Sigmoid colon (tissue), 6 donors: ENCODE measurements at regions not wholly inside any gene's neighbourhood (a gene's known extent, or its start where the extent isn't known, plus 50 kb on each side); places are given as distances from the start of the nearest gene placed in this dataset.

ENCODE experiments used
- DNase-seq: peaks from one replicate; pipeline ENCODE4 v3.0.0-alpha.2; 2019
- H3K27ac ChIP-seq, 4 donors: fragments of 200-600 bp; sonication (generic); one replicate each; pipeline ENCODE4 v1.5.1; 2016 to 2019; ENCODE audit warnings: mild to moderate bottlenecking in 1 of 4
- H3K27me3 ChIP-seq, 3 donors: fragments of 200-600 bp; sonication (generic); one replicate each; pipeline ENCODE4 v1.5.1; 2019; ENCODE audit warnings: mild to moderate bottlenecking in 1 of 3
- H3K36me3 ChIP-seq, 4 donors: fragments of 200-600 bp; sonication (generic); one replicate each; pipeline ENCODE4 v1.5.1; 2016 to 2019
- H3K4me1 ChIP-seq, 4 donors: fragments of 200-600 bp; sonication (generic); one replicate each; pipeline ENCODE4 v1.5.1; 2017 to 2019
- H3K4me3 ChIP-seq, 4 donors: fragments of 200-600 bp; sonication (generic); one replicate each; pipeline ENCODE4 v1.5.1; 2017 to 2019; ENCODE audit warnings: mild to moderate bottlenecking in 2 of 4, moderate library complexity in 1 of 4
- H3K9me3 ChIP-seq, 4 donors: fragments of 200-600 bp in 3 of 4; sonication (generic) in 3 of 4; one replicate each; pipeline versions ENCODE4 v1.5.1 to v1.6.1; 2013 to 2019
- EP300 ChIP-seq, 4 donors: sonication (generic); formaldehyde crosslinking; IDR thresholded peaks; one replicate each; pipeline ENCODE4 v1.6.1; 2017; ENCODE audit warnings: antibody characterized with exemption in 4 of 4
- POLR2A ChIP-seq, 2 donors: fragments of 450-650 bp; IDR thresholded peaks; one replicate each; pipeline ENCODE4 v1.6.1; 2016; ENCODE audit warnings: antibody characterized with exemption in 2 of 2, mild to moderate bottlenecking in 2 of 2, moderate library complexity in 2 of 2
- POLR2AphosphoS5 ChIP-seq, 4 donors: sonication (generic); formaldehyde crosslinking; IDR thresholded peaks; one replicate each; pipeline ENCODE4 v1.6.1; 2017; ENCODE audit warnings: antibody characterized with exemption in 4 of 4
- WGBS, 2 donors: extraction: QIAGEN DNeasy Blood & Tissue Kit; methylation state at CpG; one replicate each; pipeline ENCODE4 v1.1.7; 2013; 5-methylcytosine and 5-hydroxymethylcytosine counted together
- intact Hi-C: fragments of 100-400 bp; cut with DNase I; formaldehyde crosslinking; loops from one replicate; pipeline ENCODE4 v1.15.1; 2023
- TF ChIP-seq, protein P1 (sequence below), 4 experiments: fragments of 450-650 bp in 3 of 4; fragments of 200-600 bp in 1 of 4; IDR thresholded peaks; one replicate each; pipeline ENCODE4 v1.5.1; 2016 to 2019; ENCODE audit warnings: antibody characterized with exemption in 4 of 4, mild to moderate bottlenecking in 3 of 4, moderate library complexity in 2 of 4
- donor health status: healthy with polysubstance abuse.
- donor health status: healthy.

DNA sequence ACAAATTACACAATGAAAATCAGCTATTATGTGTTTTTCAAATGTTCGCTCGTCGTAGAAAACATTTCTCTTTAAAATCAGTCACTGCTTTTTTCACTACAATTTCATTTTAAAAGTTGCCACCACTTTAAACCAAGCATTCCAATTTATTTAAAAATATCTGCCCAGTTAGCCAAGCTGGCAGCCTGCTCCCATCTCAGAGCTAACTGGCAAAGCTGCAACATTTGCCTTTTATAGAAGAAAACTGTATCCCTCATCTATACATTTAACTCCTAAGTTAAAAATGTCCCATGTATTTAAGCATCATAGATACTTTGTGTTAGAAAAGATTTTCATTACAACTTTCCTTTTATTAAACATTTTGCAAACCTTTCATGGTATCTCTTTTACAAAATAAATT is 294.9 kb upstream of the ADAMTS16 start:
- H3K9me3 ChIP-seq = no peaks in the 10 kb centered on the region
- H3K4me1 ChIP-seq = no peaks in the 10 kb centered on the region
- no peak for DNase-seq
- H3K4me3 ChIP-seq = no peak overlapping the region
- no peaks in the 10 kb centered on the region for H3K27me3 ChIP-seq
- no peak for TF ChIP-seq POLR2A (IDR thresholded peaks at IDR 0.05)
- TF ChIP-seq, protein P1, sequence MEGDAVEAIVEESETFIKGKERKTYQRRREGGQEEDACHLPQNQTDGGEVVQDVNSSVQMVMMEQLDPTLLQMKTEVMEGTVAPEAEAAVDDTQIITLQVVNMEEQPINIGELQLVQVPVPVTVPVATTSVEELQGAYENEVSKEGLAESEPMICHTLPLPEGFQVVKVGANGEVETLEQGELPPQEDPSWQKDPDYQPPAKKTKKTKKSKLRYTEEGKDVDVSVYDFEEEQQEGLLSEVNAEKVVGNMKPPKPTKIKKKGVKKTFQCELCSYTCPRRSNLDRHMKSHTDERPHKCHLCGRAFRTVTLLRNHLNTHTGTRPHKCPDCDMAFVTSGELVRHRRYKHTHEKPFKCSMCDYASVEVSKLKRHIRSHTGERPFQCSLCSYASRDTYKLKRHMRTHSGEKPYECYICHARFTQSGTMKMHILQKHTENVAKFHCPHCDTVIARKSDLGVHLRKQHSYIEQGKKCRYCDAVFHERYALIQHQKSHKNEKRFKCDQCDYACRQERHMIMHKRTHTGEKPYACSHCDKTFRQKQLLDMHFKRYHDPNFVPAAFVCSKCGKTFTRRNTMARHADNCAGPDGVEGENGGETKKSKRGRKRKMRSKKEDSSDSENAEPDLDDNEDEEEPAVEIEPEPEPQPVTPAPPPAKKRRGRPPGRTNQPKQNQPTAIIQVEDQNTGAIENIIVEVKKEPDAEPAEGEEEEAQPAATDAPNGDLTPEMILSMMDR (IDR thresholded peaks at IDR 0.05) = no peak
- H3K36me3 ChIP-seq = no peaks in the 10 kb centered on the region
- intact Hi-C loops = no loop called here
- H3K27ac ChIP-seq = no peak overlapping the region
- WGBS, 2 donors = 88 to 92% methylated on average over 3 of the region's 3 CpGs

DNA sequence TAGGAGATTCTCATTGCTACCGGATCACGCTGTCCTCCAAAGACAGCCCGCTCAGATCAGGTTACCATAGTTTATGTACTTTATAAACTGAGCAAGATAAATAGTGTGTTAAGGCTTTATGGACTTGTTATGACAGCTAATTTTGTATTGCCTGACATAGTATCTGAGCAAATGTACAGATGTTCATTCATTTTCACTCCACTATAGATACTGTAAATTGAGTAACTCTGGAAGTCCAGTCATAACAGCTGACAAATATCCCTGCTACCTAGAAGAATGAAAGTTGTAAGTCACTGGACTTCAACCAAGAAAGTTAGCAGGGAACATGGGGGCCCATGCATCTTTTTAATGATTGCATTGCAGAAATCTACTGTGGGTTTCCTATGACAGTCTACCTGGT is 292.4 kb upstream of the ADAMTS16 start:
- TF ChIP-seq EP300 (IDR thresholded peaks at IDR 0.05) = no peak
- TF ChIP-seq POLR2AphosphoS5 (IDR thresholded peaks at IDR 0.05) = no peak
- TF ChIP-seq, protein P1 (IDR thresholded peaks at IDR 0.05) = no peak
- TF ChIP-seq POLR2A (IDR thresholded peaks at IDR 0.05) = no peak
- 80 to 91% methylated on average over 3 of the region's 3 CpGs for WGBS, 2 donors
- no peak overlapping the region for H3K27ac ChIP-seq
- H3K27me3 ChIP-seq = no peaks in the 10 kb centered on the region
- H3K4me3 ChIP-seq = no peak overlapping the region
- no peaks in the 10 kb centered on the region for H3K9me3 ChIP-seq
- no peak for DNase-seq
- no peaks in the 10 kb centered on the region for H3K4me1 ChIP-seq
- intact Hi-C loops = no loop called here
- H3K36me3 ChIP-seq = no peaks in the 10 kb centered on the region

DNA sequence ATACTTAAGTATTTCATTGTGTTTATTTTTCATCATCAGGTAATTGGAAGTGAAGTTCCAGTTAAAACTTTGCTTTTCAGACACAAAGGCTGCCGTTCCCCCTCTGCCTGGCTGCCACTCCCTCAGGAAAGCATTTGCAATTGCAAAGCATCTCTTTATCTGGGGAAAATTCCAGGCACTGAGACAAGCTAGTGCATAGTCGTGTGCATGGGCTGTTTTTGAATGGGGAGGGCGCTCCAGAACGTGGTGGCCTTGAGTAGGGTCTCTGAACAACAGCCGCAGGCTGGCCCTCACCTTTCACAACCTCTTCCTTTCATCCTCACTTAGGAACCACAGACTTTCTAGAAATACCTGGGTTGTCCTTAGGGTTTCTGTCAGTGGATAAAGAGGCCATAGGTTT is 285.1 kb upstream of the ADAMTS16 start:
- WGBS, 2 donors = 40 to 49% methylated on average over 5 of the region's 5 CpGs

DNA sequence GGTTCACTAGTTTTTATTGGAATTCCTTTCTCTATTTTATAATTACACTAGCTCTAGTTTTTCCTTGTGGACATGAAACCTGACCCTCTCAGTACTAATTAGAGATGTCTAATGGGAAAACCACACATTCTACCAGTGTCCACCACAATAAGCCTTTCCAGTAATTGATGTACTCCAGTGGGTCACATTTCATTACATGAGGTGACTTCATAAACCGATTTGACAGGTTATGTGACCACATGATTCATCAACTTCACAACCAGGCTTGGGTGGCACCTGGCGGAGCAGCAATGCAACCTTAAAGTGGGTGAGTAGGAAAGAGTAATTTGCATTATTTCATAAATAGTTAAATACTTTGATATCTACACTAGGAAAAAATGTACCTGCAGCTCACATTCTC is 284.2 kb upstream of the ADAMTS16 start:
- intact Hi-C loops = no loop called here
- no peak for DNase-seq
- Histone ChIP-seq H3K27me3 (no peaks in the 10 kb centered on the region), H3K4me3 (no peak overlapping the region), H3K27ac (no peak overlapping the region), H3K4me1 (peaks cover 0 to 9% (median 0%) of the 10 kb centered on the region in 4 donors), H3K36me3 (no peaks in the 10 kb centered on the region), H3K9me3 (no peaks in the 10 kb centered on the region)
- TF ChIP-seq POLR2AphosphoS5 (IDR thresholded peaks at IDR 0.05) (no peak), EP300 (IDR thresholded peaks at IDR 0.05) (no peak), POLR2A (IDR thresholded peaks at IDR 0.05) (no peak)
- TF ChIP-seq, protein P1 (IDR thresholded peaks at IDR 0.05) = no peak
- 84 to 88% methylated on average over 2 of the region's 2 CpGs for WGBS, 2 donors

More for the DNA sequence above, 285.1 kb upstream of the ADAMTS16 start:
- no peak overlapping the region for H3K4me3 ChIP-seq
- no peak for TF ChIP-seq POLR2AphosphoS5 (IDR thresholded peaks at IDR 0.05)
- no peak for TF ChIP-seq POLR2A (IDR thresholded peaks at IDR 0.05)
- TF ChIP-seq EP300 (IDR thresholded peaks at IDR 0.05) = no peak
- TF ChIP-seq, protein P1 (IDR thresholded peaks at IDR 0.05) = no peak
- DNase-seq = no peak
- intact Hi-C loops = no loop called here
- no peaks in the 10 kb centered on the region for H3K36me3 ChIP-seq
- H3K9me3 ChIP-seq = no peaks in the 10 kb centered on the region
- H3K4me1 ChIP-seq = peaks cover 0 to under 1% (median 0%) of the 10 kb centered on the region in 4 donors
- no peaks in the 10 kb centered on the region for H3K27me3 ChIP-seq
- H3K27ac ChIP-seq = no peak overlapping the region

DNA sequence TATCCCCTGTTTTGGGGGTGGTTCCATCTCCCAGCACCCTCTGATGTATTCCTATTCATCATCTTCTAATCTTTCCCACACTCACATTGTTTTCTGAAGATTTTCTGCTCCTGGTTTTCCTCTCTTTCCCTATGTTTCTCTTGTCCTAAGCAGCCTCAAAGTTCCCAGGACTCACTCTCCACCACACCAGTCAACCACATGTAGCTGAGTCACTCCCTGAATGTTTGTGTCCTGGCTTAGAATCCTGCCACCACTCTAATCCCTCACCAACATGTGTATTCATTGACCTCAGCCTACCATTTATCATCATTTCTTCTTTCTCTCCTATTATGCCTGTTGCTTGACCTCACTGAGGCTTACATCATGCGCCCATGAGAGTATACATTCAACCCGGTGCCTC is 282.4 kb upstream of the ADAMTS16 start:
- H3K4me1 ChIP-seq = peaks cover 0 to 9% (median 0%) of the 10 kb centered on the region in 4 donors
- H3K27ac ChIP-seq = no peak overlapping the region
- intact Hi-C loops = no loop called here
- DNase-seq = no peak
- H3K27me3 ChIP-seq = no peaks in the 10 kb centered on the region
- H3K9me3 ChIP-seq = no peaks in the 10 kb centered on the region
- no peak overlapping the region for H3K4me3 ChIP-seq
- 87 to 89% methylated on average over 2 of the region's 2 CpGs for WGBS, 2 donors
- TF ChIP-seq POLR2AphosphoS5 (IDR thresholded peaks at IDR 0.05) (no peak), POLR2A (IDR thresholded peaks at IDR 0.05) (no peak), EP300 (IDR thresholded peaks at IDR 0.05) (no peak)
- TF ChIP-seq, protein P1 (IDR thresholded peaks at IDR 0.05) = no peak
- H3K36me3 ChIP-seq = no peaks in the 10 kb centered on the region
